K562 (cell line): ENCODE measurements at regions not wholly inside any gene's neighbourhood (a gene's known extent, or its start where the extent isn't known, plus 50 kb on each side); places are given as distances from the start of the nearest gene placed in this dataset.

Experiments used
- BHLHE40 ChIP-seq: IDR thresholded peaks from 2 replicates; pipeline ENCODE4 v1.6.1; 2011; ENCODE audit warnings: low read length, improper control_type of control experiment
- EP300 ChIP-seq: IDR thresholded peaks from 2 replicates; pipeline ENCODE4 v1.6.1; 2012; ENCODE audit warnings: low read length, improper control_type of control experiment
- KDM4B ChIP-seq, 2 experiments: fragments of 450-650 bp in 1 of 2; sonication (generic) in 1 of 2; IDR thresholded peaks; 2 replicates each; pipeline ENCODE4 v1.6.1; 2016 to 2017; ENCODE audit warnings: borderline replicate concordance in 2 of 2, antibody characterized with exemption in 1 of 2, low read depth in 1 of 2, mild to moderate bottlenecking in 1 of 2
- MYC ChIP-seq, 2 experiments: fragments of 250-450 bp in 1 of 2; sonication (Bioruptor Pico) in 1 of 2; IDR thresholded peaks; 2 replicates each; pipeline versions ENCODE4 v1.5.1 to v1.6.1; 2012 to 2021; ENCODE audit warnings: low read depth in 2 of 2, borderline replicate concordance in 1 of 2, improper control_type of control experiment in 1 of 2, low read length in 1 of 2, mild to moderate bottlenecking in 1 of 2, moderate library complexity in 1 of 2
- NFE2 ChIP-seq: IDR thresholded peaks from 2 replicates; pipeline ENCODE4 v1.6.1; 2014; ENCODE audit warnings: antibody characterized with exemption, low read depth
- NR2C2 ChIP-seq, 2 experiments: fragments of 200-800 bp in 1 of 2; sonication (Bioruptor generic) in 1 of 2; sonication (generic) in 1 of 2; formaldehyde crosslinking in 1 of 2; IDR thresholded peaks; 2 replicates each; pipeline versions ENCODE4 v1.6.1 to v1.8.0; 2016 to 2022; ENCODE audit warnings: mild to moderate bottlenecking in 1 of 2, missing compliant biosample characterization in 1 of 2, missing genetic modification characterization in 1 of 2, missing genetic modification reagents in 1 of 2
- RCOR1 ChIP-seq, 2 experiments: IDR thresholded peaks; 2 replicates each; pipeline ENCODE4 v1.6.1; 2012; ENCODE audit warnings: low read depth in 2 of 2, low read length in 2 of 2, borderline replicate concordance in 1 of 2, improper control_type of control experiment in 1 of 2
- RFX5 ChIP-seq: IDR thresholded peaks from 2 replicates; pipeline ENCODE4 v1.6.1; 2011; ENCODE audit warnings: low read depth, mild to moderate bottlenecking, improper control_type of control experiment, low read length
- YY1 ChIP-seq, 3 experiments: IDR thresholded peaks; 2 replicates each; pipeline ENCODE4 v1.6.1; 2011; ENCODE audit warnings: low read length in 2 of 3, mild to moderate bottlenecking in 2 of 3, moderate library complexity in 2 of 3, borderline replicate concordance in 1 of 3, control low read depth in 1 of 3, low read depth in 1 of 3; ENCODE audit not compliant: insufficient read depth in 3 of 3, insufficient replicate concordance in 2 of 3, control insufficient read depth in 1 of 3, insufficient read length in 1 of 3; ENCODE audit errors: extremely low read depth in 1 of 3
- TF ChIP-seq, protein P1 (sequence below), 3 experiments: IDR thresholded peaks in 2 of 3; conservative IDR thresholded peaks in 1 of 3; 2 replicates each; pipeline ENCODE4 v1.5.1; 2011 to 2012; ENCODE audit warnings: low read length in 3 of 3, mild to moderate bottlenecking in 3 of 3, control low read depth in 2 of 3, improper control_type of control experiment in 1 of 3, inconsistent platforms in 1 of 3, low read depth in 1 of 3, mixed read lengths in 1 of 3, moderate library complexity in 1 of 3; ENCODE audit not compliant: insufficient read depth in 2 of 3

- no peak for TF ChIP-seq EP300
- TF ChIP-seq YY1 (IDR thresholded peaks at IDR 0.05; ENCODE audit: borderline replicate concordance in 1 of 3, control insufficient read depth in 1 of 3, extremely low read depth in 1 of 3, insufficient read depth in 3 of 3, insufficient read length in 1 of 3, insufficient replicate concordance in 2 of 3, low read depth in 1 of 3, low read length in 2 of 3) = no peak
- TF ChIP-seq, protein P1, sequence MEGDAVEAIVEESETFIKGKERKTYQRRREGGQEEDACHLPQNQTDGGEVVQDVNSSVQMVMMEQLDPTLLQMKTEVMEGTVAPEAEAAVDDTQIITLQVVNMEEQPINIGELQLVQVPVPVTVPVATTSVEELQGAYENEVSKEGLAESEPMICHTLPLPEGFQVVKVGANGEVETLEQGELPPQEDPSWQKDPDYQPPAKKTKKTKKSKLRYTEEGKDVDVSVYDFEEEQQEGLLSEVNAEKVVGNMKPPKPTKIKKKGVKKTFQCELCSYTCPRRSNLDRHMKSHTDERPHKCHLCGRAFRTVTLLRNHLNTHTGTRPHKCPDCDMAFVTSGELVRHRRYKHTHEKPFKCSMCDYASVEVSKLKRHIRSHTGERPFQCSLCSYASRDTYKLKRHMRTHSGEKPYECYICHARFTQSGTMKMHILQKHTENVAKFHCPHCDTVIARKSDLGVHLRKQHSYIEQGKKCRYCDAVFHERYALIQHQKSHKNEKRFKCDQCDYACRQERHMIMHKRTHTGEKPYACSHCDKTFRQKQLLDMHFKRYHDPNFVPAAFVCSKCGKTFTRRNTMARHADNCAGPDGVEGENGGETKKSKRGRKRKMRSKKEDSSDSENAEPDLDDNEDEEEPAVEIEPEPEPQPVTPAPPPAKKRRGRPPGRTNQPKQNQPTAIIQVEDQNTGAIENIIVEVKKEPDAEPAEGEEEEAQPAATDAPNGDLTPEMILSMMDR (IDR thresholded peaks at IDR 0.05 in 2 of 3, conservative IDR thresholded peaks at IDR 0.05 in 1 of 3; ENCODE audit: insufficient read depth in 2 of 3, low read depth in 1 of 3, low read length in 3 of 3) = no peak
- TF ChIP-seq NR2C2 (CRISPR knock-in tag; IDR thresholded peaks at IDR 0.05) = no peak
- TF ChIP-seq NR2C2 (tag; IDR thresholded peaks at IDR 0.05) = no peak
- no peak for TF ChIP-seq RFX5
- TF ChIP-seq KDM4B (IDR thresholded peaks at IDR 0.05; ENCODE audit: borderline replicate concordance in 2 of 2, low read depth in 1 of 2) = no peak
- no peak for TF ChIP-seq NFE2
- TF ChIP-seq BHLHE40 = no peak
- TF ChIP-seq MYC (IDR thresholded peaks at IDR 0.05; ENCODE audit: low read depth, low read length) = no peak
- no peak for TF ChIP-seq MYC (CRISPR knock-in tag; IDR thresholded peaks at IDR 0.05; ENCODE audit: borderline replicate concordance, low read depth)
- no peak for TF ChIP-seq RCOR1 (IDR thresholded peaks at IDR 0.05; ENCODE audit: borderline replicate concordance in 1 of 2, low read depth in 2 of 2, low read length in 2 of 2)
Observed at GRCh38 chr1:82215056-82215852, 414.5 kb downstream of the ADGRL2 start.
